H1 (cell line): ENCODE measurements at regions not wholly inside any gene's neighbourhood (a gene's known extent, or its start where the extent isn't known, plus 50 kb on each side); places are given as distances from the start of the nearest gene placed in this dataset.

ENCODE experiments used
- BACH1 ChIP-seq: IDR thresholded peaks from 2 replicates; pipeline ENCODE4 v1.6.1; 2012; ENCODE audit warnings: low read length, improper control_type of control experiment
- CBX8 ChIP-seq: fragments of 300-800, 300-1000 bp; sonication (generic); IDR thresholded peaks from 2 replicates; pipeline ENCODE4 v1.7.1; 2016; ENCODE audit warnings: low read depth, low read length, borderline replicate concordance
- CHD2 ChIP-seq: IDR thresholded peaks from 2 replicates; pipeline ENCODE4 v1.6.1; 2012; ENCODE audit warnings: low read length, improper control_type of control experiment
- FOSL1 ChIP-seq: IDR thresholded peaks from 2 replicates; pipeline ENCODE4 v1.6.1; 2011; ENCODE audit warnings: mild to moderate bottlenecking, low read depth, low read length, moderate library complexity; ENCODE audit not compliant: insufficient read depth
- KDM5A ChIP-seq: fragments of 200-600 bp; IDR thresholded peaks from 2 replicates; pipeline ENCODE4 v1.7.1; 2012; ENCODE audit warnings: mild to moderate bottlenecking, low read length, inconsistent platforms, mixed read lengths
- MAFK ChIP-seq: IDR thresholded peaks from 2 replicates; pipeline ENCODE4 v1.6.1; 2012; ENCODE audit warnings: low read depth, mild to moderate bottlenecking, improper control_type of control experiment, low read length
- SIN3A ChIP-seq, 2 experiments: IDR thresholded peaks in 1 of 2; conservative IDR thresholded peaks in 1 of 2; 2 replicates each; pipeline ENCODE4 v1.6.1; 2011 to 2012; ENCODE audit warnings: low read length in 2 of 2, improper control_type of control experiment in 1 of 2, low read depth in 1 of 2, mild to moderate bottlenecking in 1 of 2
- SIX5 ChIP-seq: IDR thresholded peaks from 2 replicates; pipeline ENCODE4 v1.6.1; 2011; ENCODE audit warnings: mild to moderate bottlenecking, low read depth, low read length
- SP4 ChIP-seq: IDR thresholded peaks from 2 replicates; pipeline ENCODE4 v1.6.1; 2012; ENCODE audit warnings: low read length, inconsistent platforms
- YY1 ChIP-seq: IDR thresholded peaks from 2 replicates; pipeline ENCODE4 v1.6.1; 2011; ENCODE audit warnings: low read depth, mild to moderate bottlenecking, low read length
- TF ChIP-seq, protein P1 (sequence below): fragments of 300-600 bp; sonication (generic); IDR thresholded peaks from 2 replicates; pipeline ENCODE4 v1.7.1; 2012; ENCODE audit warnings: low read length, moderate library complexity, mild to moderate bottlenecking, inconsistent platforms; ENCODE audit not compliant: insufficient replicate concordance
- TF ChIP-seq, protein P2 (sequence below): IDR thresholded peaks from 2 replicates; pipeline ENCODE4 v1.6.1; 2011; ENCODE audit warnings: low read length, improper control_type of control experiment

- TF ChIP-seq, protein P1, sequence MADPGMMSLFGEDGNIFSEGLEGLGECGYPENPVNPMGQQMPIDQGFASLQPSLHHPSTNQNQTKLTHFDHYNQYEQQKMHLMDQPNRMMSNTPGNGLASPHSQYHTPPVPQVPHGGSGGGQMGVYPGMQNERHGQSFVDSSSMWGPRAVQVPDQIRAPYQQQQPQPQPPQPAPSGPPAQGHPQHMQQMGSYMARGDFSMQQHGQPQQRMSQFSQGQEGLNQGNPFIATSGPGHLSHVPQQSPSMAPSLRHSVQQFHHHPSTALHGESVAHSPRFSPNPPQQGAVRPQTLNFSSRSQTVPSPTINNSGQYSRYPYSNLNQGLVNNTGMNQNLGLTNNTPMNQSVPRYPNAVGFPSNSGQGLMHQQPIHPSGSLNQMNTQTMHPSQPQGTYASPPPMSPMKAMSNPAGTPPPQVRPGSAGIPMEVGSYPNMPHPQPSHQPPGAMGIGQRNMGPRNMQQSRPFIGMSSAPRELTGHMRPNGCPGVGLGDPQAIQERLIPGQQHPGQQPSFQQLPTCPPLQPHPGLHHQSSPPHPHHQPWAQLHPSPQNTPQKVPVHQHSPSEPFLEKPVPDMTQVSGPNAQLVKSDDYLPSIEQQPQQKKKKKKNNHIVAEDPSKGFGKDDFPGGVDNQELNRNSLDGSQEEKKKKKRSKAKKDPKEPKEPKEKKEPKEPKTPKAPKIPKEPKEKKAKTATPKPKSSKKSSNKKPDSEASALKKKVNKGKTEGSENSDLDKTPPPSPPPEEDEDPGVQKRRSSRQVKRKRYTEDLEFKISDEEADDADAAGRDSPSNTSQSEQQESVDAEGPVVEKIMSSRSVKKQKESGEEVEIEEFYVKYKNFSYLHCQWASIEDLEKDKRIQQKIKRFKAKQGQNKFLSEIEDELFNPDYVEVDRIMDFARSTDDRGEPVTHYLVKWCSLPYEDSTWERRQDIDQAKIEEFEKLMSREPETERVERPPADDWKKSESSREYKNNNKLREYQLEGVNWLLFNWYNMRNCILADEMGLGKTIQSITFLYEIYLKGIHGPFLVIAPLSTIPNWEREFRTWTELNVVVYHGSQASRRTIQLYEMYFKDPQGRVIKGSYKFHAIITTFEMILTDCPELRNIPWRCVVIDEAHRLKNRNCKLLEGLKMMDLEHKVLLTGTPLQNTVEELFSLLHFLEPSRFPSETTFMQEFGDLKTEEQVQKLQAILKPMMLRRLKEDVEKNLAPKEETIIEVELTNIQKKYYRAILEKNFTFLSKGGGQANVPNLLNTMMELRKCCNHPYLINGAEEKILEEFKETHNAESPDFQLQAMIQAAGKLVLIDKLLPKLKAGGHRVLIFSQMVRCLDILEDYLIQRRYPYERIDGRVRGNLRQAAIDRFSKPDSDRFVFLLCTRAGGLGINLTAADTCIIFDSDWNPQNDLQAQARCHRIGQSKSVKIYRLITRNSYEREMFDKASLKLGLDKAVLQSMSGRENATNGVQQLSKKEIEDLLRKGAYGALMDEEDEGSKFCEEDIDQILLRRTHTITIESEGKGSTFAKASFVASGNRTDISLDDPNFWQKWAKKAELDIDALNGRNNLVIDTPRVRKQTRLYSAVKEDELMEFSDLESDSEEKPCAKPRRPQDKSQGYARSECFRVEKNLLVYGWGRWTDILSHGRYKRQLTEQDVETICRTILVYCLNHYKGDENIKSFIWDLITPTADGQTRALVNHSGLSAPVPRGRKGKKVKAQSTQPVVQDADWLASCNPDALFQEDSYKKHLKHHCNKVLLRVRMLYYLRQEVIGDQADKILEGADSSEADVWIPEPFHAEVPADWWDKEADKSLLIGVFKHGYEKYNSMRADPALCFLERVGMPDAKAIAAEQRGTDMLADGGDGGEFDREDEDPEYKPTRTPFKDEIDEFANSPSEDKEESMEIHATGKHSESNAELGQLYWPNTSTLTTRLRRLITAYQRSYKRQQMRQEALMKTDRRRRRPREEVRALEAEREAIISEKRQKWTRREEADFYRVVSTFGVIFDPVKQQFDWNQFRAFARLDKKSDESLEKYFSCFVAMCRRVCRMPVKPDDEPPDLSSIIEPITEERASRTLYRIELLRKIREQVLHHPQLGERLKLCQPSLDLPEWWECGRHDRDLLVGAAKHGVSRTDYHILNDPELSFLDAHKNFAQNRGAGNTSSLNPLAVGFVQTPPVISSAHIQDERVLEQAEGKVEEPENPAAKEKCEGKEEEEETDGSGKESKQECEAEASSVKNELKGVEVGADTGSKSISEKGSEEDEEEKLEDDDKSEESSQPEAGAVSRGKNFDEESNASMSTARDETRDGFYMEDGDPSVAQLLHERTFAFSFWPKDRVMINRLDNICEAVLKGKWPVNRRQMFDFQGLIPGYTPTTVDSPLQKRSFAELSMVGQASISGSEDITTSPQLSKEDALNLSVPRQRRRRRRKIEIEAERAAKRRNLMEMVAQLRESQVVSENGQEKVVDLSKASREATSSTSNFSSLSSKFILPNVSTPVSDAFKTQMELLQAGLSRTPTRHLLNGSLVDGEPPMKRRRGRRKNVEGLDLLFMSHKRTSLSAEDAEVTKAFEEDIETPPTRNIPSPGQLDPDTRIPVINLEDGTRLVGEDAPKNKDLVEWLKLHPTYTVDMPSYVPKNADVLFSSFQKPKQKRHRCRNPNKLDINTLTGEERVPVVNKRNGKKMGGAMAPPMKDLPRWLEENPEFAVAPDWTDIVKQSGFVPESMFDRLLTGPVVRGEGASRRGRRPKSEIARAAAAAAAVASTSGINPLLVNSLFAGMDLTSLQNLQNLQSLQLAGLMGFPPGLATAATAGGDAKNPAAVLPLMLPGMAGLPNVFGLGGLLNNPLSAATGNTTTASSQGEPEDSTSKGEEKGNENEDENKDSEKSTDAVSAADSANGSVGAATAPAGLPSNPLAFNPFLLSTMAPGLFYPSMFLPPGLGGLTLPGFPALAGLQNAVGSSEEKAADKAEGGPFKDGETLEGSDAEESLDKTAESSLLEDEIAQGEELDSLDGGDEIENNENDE, result no peak
- no peak for TF ChIP-seq CHD2
- no peak for TF ChIP-seq BACH1
- no peak for TF ChIP-seq SIX5
- no peak for TF ChIP-seq CBX8
- no peak for TF ChIP-seq SP4
- no peak for TF ChIP-seq FOSL1
- TF ChIP-seq SIN3A (conservative IDR thresholded peaks at IDR 0.05 in 1 of 2, IDR thresholded peaks at IDR 0.05 in 1 of 2; ENCODE audit: low read depth in 1 of 2, low read length in 2 of 2), result no peak
- TF ChIP-seq MAFK, result no peak
- TF ChIP-seq YY1, result no peak
- TF ChIP-seq, protein P2, sequence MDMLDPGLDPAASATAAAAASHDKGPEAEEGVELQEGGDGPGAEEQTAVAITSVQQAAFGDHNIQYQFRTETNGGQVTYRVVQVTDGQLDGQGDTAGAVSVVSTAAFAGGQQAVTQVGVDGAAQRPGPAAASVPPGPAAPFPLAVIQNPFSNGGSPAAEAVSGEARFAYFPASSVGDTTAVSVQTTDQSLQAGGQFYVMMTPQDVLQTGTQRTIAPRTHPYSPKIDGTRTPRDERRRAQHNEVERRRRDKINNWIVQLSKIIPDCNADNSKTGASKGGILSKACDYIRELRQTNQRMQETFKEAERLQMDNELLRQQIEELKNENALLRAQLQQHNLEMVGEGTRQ, result no peak
- TF ChIP-seq KDM5A, result no peak
Observed at GRCh38 chr3:80040067-80040466, 272.3 kb upstream of the ROBO1 start (continued).
